MCF 10A (cell line): ENCODE measurements at regions not wholly inside any gene's neighbourhood (a gene's known extent, or its start where the extent isn't known, plus 50 kb on each side); places are given as distances from the start of the nearest gene placed in this dataset.

ENCODE experiments used
- BruUV-seq: library from RNA; stranded (reverse); fragments of 400-500 nt; replicated peaks from 2 replicates; lab custom pipeline; 2021; lab: Mats Ljungman, UMichigan
- CTCF ChIA-PET: fragments of 300-600 bp; sonication (Branson Sonifier 250); formaldehyde crosslinking; extraction: SDS; loops from one replicate; lab custom pipeline; 2021; ENCODE audit warnings: antibody characterized with exemption, inconsistent platforms; lab: Yijun Ruan, JAX
- POLR2A ChIA-PET: fragments of 300-600, 350-650 bp; sonication (Branson Sonifier 250); formaldehyde crosslinking; extraction: SDS; loops from one replicate; lab custom pipeline; 2020; ENCODE audit warnings: antibody characterized with exemption, inconsistent platforms; lab: Yijun Ruan, JAX
- DNase-seq: peaks from one replicate; pipeline ENCODE4 v3.0.0-alpha.2; 2018; ENCODE audit not compliant: unreplicated experiment
- H3K27ac Mint-ChIP-seq: one replicate; pipeline ENCODE4 v1.8.0; 2022; ENCODE audit warnings: mild to moderate bottlenecking, low read depth, mixed read lengths; ENCODE audit not compliant: unreplicated experiment
- H3K27me3 Mint-ChIP-seq: one replicate; pipeline ENCODE4 v1.8.0; 2022; ENCODE audit warnings: mixed read lengths; ENCODE audit not compliant: insufficient read depth, unreplicated experiment
- H3K36me3 Mint-ChIP-seq: one replicate; pipeline ENCODE4 v1.8.0; 2022; ENCODE audit warnings: mild to moderate bottlenecking, moderate library complexity, mixed read lengths; ENCODE audit not compliant: insufficient read depth, unreplicated experiment
- H3K4me1 Mint-ChIP-seq: one replicate; pipeline ENCODE4 v1.8.0; 2022; ENCODE audit warnings: mixed read lengths; ENCODE audit not compliant: insufficient read depth, unreplicated experiment
- H3K4me3 Mint-ChIP-seq: one replicate; pipeline ENCODE4 v1.8.0; 2022; ENCODE audit warnings: mild to moderate bottlenecking, moderate library complexity, mixed read lengths; ENCODE audit not compliant: unreplicated experiment
- H3K9me3 Mint-ChIP-seq: one replicate; pipeline ENCODE4 v1.8.0; 2022; ENCODE audit warnings: mixed read lengths; ENCODE audit not compliant: unreplicated experiment
- CTCF ChIP-seq: fragments of 200-600 bp; IDR thresholded peaks from one replicate; pipeline ENCODE4 v1.8.0; 2022; ENCODE audit warnings: antibody characterized with exemption, mild to moderate bottlenecking; ENCODE audit not compliant: unreplicated experiment
- intact Hi-C: fragments of 100-400 bp; cut with micrococcal nuclease; formaldehyde crosslinking; loops from 2 replicates; pipeline ENCODE4 v1.14.1; 2022

- ChIA-PET POLR2A (interaction anchor here (0.5 to 1.1 kb wide), 3 partner anchors 18 to 218 kb away, joined by 3 read pairs; no protein-coding TSS in a partner anchor), CTCF (interaction anchor here (0.7 kb wide), 1 partner anchor 224 kb away, joined by 4 read pairs; no protein-coding TSS in a partner anchor)
- H3K4me3 Mint-ChIP-seq: no peak overlapping the region
- intact Hi-C loops: no loop called here
- peak; percentile 41 for DNase-seq
- H3K27me3 Mint-ChIP-seq: peaks cover 63% of the 10 kb centered on the region
- BruUV-seq: no TSS peak
- H3K27ac Mint-ChIP-seq: no peak overlapping the region
- H3K9me3 Mint-ChIP-seq: no peaks in the 10 kb centered on the region
- no peaks in the 10 kb centered on the region for H3K36me3 Mint-ChIP-seq
- peaks cover 13% of the 10 kb centered on the region for H3K4me1 Mint-ChIP-seq
- no peak for TF ChIP-seq CTCF
These were observed 192.7 kb upstream of the PMEPA1 start for GRCh38 chr20:57902473-57902872.

DNA sequence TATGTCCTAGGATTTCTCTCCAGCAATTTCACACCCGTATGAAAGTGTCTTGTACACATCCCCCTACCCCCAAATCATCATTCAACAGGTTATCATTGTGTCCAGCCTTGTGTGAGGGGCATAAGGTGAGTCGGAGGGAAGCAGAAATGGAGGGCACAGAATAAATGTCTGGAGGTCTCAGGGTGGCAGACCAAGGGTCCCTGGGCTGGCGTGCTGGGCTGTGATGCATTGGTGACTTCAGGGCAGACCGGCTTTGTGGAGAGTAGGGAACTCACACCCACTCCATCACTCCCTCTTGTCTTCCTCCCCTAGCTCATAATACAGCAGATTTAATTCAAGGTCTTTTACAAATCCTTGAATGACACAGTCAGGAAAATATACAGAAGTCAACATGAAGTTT, 191.7 kb upstream of the PMEPA1 start:
- BruUV-seq: no TSS peak
- H3K27ac Mint-ChIP-seq: no peak overlapping the region
- H3K36me3 Mint-ChIP-seq: no peaks in the 10 kb centered on the region
- ChIA-PET POLR2A (no interaction called here), CTCF (no interaction called here)
- peaks cover 13% of the 10 kb centered on the region for H3K4me1 Mint-ChIP-seq
- H3K9me3 Mint-ChIP-seq: no peaks in the 10 kb centered on the region
- H3K4me3 Mint-ChIP-seq: no peak overlapping the region
- intact Hi-C loops: no loop called here
- peaks cover 70% of the 10 kb centered on the region for H3K27me3 Mint-ChIP-seq
- no peak for TF ChIP-seq CTCF
- DNase-seq: no peak

DNA sequence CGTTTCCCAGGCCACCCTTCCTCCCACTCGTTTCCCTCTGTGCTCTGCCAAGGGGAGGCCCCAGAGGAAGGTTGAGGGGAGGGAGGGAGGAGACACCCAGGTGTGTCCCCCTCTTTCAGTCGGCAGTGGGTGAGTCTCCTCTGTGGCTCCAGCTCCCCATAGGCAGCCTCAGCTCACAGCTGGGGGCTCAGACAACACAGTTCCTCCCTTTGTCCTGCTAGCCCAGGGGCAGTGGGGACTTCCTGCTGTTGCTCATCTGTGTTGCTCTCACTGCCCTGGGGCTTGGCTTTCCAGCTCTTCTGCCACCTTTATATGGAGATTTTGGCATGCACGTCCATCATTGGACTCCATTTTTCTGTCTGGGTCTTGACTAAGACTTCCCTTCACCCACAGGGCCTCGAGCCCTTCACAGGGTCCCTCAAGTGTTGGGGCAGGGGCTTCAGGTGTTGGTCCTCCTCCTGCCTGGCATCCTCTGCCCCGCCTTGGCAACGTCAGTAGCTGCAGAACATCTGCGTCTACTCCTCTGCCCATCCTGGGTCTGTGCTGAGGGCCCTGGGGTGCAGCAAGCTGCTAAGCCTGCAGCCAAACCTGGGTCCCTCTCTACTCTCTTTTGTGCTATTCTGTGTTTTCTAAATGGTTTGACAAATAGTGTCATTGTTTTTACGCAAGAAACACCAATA, 190.6 kb upstream of the PMEPA1 start:
- intact Hi-C loops: no loop called here
- H3K9me3 Mint-ChIP-seq: no peaks in the 10 kb centered on the region
- no peak for TF ChIP-seq CTCF
- H3K36me3 Mint-ChIP-seq: no peaks in the 10 kb centered on the region
- peaks cover 13% of the 10 kb centered on the region for H3K4me1 Mint-ChIP-seq
- BruUV-seq: no TSS peak
- H3K27ac Mint-ChIP-seq: no peak overlapping the region
- DNase-seq: no peak
- CTCF ChIA-PET: interaction anchor here (0.6 to 0.7 kb wide), 3 partner anchors 129 to 1056 kb away, joined by 4 to 6 read pairs (median 4); no protein-coding TSS in a partner anchor
- H3K4me3 Mint-ChIP-seq: no peak overlapping the region
- peaks cover 61% of the 10 kb centered on the region for H3K27me3 Mint-ChIP-seq
- POLR2A ChIA-PET: no interaction called here

- CTCF ChIA-PET: interaction anchor here (0.7 kb wide), 1 partner anchor 279 kb away, joined by 3 read pairs; no protein-coding TSS in a partner anchor
These were observed 189.7 kb upstream of the PMEPA1 start for GRCh38 chr20:57899554-57899953.

More at GRCh38 chr20:57899554-57899953, 189.7 kb upstream of the PMEPA1 start:
- TF ChIP-seq CTCF: no peak
- H3K4me1 Mint-ChIP-seq: peaks cover 7% of the 10 kb centered on the region
- BruUV-seq: no TSS peak
- H3K27ac Mint-ChIP-seq: no peak overlapping the region
- intact Hi-C loops: no loop called here
- H3K9me3 Mint-ChIP-seq: no peaks in the 10 kb centered on the region
- no peak for DNase-seq
- H3K36me3 Mint-ChIP-seq: no peaks in the 10 kb centered on the region
- POLR2A ChIA-PET: no interaction called here
- peaks cover 57% of the 10 kb centered on the region for H3K27me3 Mint-ChIP-seq
- H3K4me3 Mint-ChIP-seq: no peak overlapping the region
